Neural progenitor cell (in vitro differentiated cells): ENCODE measurements at regions not wholly inside any gene's neighbourhood (a gene's known extent, or its start where the extent isn't known, plus 50 kb on each side); places are given as distances from the start of the nearest gene placed in this dataset.

Experiments
- DNase-seq: peaks from one replicate; pipeline ENCODE4 v3.0.0-alpha.2; 2016; ENCODE audit warnings: low spot score
- H2AFZ ChIP-seq: fragments of 200-600 bp; sonication (generic); replicated peaks from 2 replicates; pipeline ENCODE4 v1.6.1; 2016; ENCODE audit warnings: antibody characterized with exemption
- H3F3A ChIP-seq: fragments of 200-600 bp; sonication (generic); 2 replicates; pipeline ENCODE4 v1.6.1; 2016; ENCODE audit warnings: antibody characterized with exemption, low read depth
- H3K27ac ChIP-seq: fragments of 200-600 bp; sonication (generic); 2 replicates; pipeline ENCODE4 v1.5.1; 2016; ENCODE audit warnings: mild to moderate bottlenecking
- H3K27me3 ChIP-seq: fragments of 200-600 bp; sonication (generic); 2 replicates; pipeline ENCODE4 v1.6.1; 2016; ENCODE audit warnings: mild to moderate bottlenecking, moderate library complexity
- H3K36me3 ChIP-seq: fragments of 200-600 bp; sonication (generic); 2 replicates; pipeline ENCODE4 v1.5.1; 2016
- H3K4me1 ChIP-seq: fragments of 200-600 bp; sonication (generic); 2 replicates; pipeline ENCODE4 v1.6.1; 2016; ENCODE audit warnings: mixed run types
- H3K4me2 ChIP-seq: fragments of 200-600 bp; sonication (generic); 2 replicates; pipeline ENCODE4 v1.6.1; 2016
- H3K4me3 ChIP-seq: fragments of 200-600 bp; sonication (generic); 2 replicates; pipeline ENCODE4 v1.5.1; 2016
- H3K79me2 ChIP-seq: fragments of 200-600 bp; sonication (generic); 2 replicates; pipeline ENCODE4 v1.6.1; 2016; ENCODE audit warnings: low read depth
- H3K9ac ChIP-seq: fragments of 200-600 bp; sonication (generic); 2 replicates; pipeline ENCODE4 v1.6.1; 2016
- H3K9me3 ChIP-seq: fragments of 200-600 bp; sonication (generic); 2 replicates; pipeline ENCODE4 v1.5.1; 2016; ENCODE audit warnings: low read depth
- H4K20me1 ChIP-seq: fragments of 200-600 bp; sonication (generic); 2 replicates; pipeline ENCODE4 v1.6.1; 2016; ENCODE audit warnings: low read depth
- H3K27ac Mint-ChIP-seq: 3 replicates; pipeline ENCODE4 v1.8.0; 2021; ENCODE audit warnings: mixed read lengths
- H3K27me3 Mint-ChIP-seq: 2 replicates; pipeline ENCODE4 v1.8.0; 2022; ENCODE audit warnings: low read depth, mild to moderate bottlenecking, inconsistent platforms, moderate library complexity, mixed read lengths; ENCODE audit not compliant: insufficient read depth
- H3K36me3 Mint-ChIP-seq: 3 replicates; pipeline ENCODE4 v1.8.0; 2021; ENCODE audit warnings: mixed read lengths
- H3K4me1 Mint-ChIP-seq: 3 replicates; pipeline ENCODE4 v1.8.0; 2021; ENCODE audit warnings: mixed read lengths
- H3K4me3 Mint-ChIP-seq: 3 replicates; pipeline ENCODE4 v1.8.0; 2021; ENCODE audit warnings: mild to moderate bottlenecking, moderate library complexity, mixed read lengths
- H3K9me3 Mint-ChIP-seq: 3 replicates; pipeline ENCODE4 v1.8.0; 2020; ENCODE audit warnings: mixed read lengths
- EZH2 ChIP-seq: fragments of 200-600 bp; sonication (generic); IDR thresholded peaks from 2 replicates; pipeline ENCODE4 v1.6.1; 2017; ENCODE audit warnings: antibody characterized with exemption, mild to moderate bottlenecking, moderate library complexity
- EZH2phosphoT487 ChIP-seq: fragments of 200-600 bp; sonication (generic); IDR thresholded peaks from 2 replicates; pipeline ENCODE4 v1.6.1; 2017; ENCODE audit warnings: antibody characterized with exemption
- TF ChIP-seq, protein P1 (sequence below): fragments of 200-600 bp; sonication (generic); IDR thresholded peaks from 2 replicates; pipeline ENCODE4 v1.5.1; 2017; ENCODE audit warnings: antibody characterized with exemption, mild to moderate bottlenecking

DNA sequence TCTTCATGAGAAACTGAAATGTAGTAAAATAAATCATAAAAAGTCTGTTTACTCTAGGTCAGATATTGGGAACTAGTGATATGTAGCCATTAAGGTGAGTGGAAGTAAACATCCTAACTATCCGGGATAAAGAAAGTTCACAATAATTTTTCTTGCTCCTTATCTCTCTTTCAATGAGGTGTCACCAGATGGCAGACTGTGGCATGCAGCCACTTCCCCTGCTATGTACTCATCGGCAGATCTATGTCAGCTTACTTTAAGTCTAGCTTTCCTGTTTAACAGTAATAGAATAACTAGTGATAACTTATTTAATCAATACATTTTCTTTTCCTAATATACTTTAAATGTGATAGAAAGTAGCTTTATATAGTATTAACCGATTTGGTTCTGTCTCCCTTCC lies 181.9 kb downstream of the NDFIP2 start:
- Histone ChIP-seq H3K27me3 (no peaks in the 10 kb centered on the region), H3K4me1 (peaks cover 30% of the 10 kb centered on the region), H3K36me3 (no peaks in the 10 kb centered on the region), H3F3A (peaks cover 12% of the 10 kb centered on the region), H3K9ac (no peak overlapping the region), H3K79me2 (no peaks in the 10 kb centered on the region), H3K9me3 (no peaks in the 10 kb centered on the region), H3K4me2 (no peak overlapping the region), H3K4me3 (no peak overlapping the region), H3K27ac (no peak overlapping the region), H2AFZ (no peak overlapping the region), H4K20me1 (no peaks in the 10 kb centered on the region)
- H3K4me3 Mint-ChIP-seq, result no peak overlapping the region
- peaks cover 6% of the 10 kb centered on the region for H3K9me3 Mint-ChIP-seq
- TF ChIP-seq, protein P1, sequence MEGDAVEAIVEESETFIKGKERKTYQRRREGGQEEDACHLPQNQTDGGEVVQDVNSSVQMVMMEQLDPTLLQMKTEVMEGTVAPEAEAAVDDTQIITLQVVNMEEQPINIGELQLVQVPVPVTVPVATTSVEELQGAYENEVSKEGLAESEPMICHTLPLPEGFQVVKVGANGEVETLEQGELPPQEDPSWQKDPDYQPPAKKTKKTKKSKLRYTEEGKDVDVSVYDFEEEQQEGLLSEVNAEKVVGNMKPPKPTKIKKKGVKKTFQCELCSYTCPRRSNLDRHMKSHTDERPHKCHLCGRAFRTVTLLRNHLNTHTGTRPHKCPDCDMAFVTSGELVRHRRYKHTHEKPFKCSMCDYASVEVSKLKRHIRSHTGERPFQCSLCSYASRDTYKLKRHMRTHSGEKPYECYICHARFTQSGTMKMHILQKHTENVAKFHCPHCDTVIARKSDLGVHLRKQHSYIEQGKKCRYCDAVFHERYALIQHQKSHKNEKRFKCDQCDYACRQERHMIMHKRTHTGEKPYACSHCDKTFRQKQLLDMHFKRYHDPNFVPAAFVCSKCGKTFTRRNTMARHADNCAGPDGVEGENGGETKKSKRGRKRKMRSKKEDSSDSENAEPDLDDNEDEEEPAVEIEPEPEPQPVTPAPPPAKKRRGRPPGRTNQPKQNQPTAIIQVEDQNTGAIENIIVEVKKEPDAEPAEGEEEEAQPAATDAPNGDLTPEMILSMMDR, result peak; percentile 10
- TF ChIP-seq EZH2, result no peak
- no peak for TF ChIP-seq EZH2phosphoT487
- H3K27me3 Mint-ChIP-seq, result no peaks in the 10 kb centered on the region
- no peak for DNase-seq
- peaks cover 29% of the 10 kb centered on the region for H3K4me1 Mint-ChIP-seq
- peak overlapping the region; percentile 59 for H3K27ac Mint-ChIP-seq
- H3K36me3 Mint-ChIP-seq, result peaks cover 2% of the 10 kb centered on the region

DNA sequence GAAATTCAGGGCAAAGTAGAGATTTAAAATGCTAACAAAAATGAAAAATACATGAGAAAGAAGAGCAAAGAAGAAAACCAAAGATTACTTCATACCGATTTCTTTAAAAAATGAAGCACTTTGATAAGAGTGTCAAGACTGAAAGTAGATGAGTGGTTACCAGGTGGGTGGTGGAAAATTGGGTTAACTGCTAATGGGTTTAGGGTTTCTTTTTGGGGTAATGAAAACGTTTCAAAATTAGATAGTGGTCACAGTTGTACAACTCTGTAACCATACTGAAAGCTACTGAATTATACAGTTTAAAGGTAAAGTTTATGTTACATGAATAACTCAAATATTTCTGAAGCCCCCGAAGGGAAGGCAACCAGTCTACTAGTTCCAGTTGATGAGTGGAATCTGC lies 179.4 kb downstream of the NDFIP2 start:
- Histone ChIP-seq H3K27me3 (no peaks in the 10 kb centered on the region), H3K9me3 (no peaks in the 10 kb centered on the region), H2AFZ (no peak overlapping the region), H3K36me3 (no peaks in the 10 kb centered on the region), H3K9ac (no peak overlapping the region), H3K4me1 (peaks cover 25% of the 10 kb centered on the region), H3K4me2 (no peak overlapping the region), H3F3A (peaks cover 12% of the 10 kb centered on the region), H4K20me1 (no peaks in the 10 kb centered on the region), H3K79me2 (no peaks in the 10 kb centered on the region), H3K4me3 (no peak overlapping the region), H3K27ac (no peak overlapping the region)
- Mint-ChIP-seq H3K36me3 (peaks cover 2% of the 10 kb centered on the region), H3K27ac (peak overlapping the region; percentile 6), H3K9me3 (peaks cover 6% of the 10 kb centered on the region), H3K4me3 (no peak overlapping the region), H3K27me3 (no peaks in the 10 kb centered on the region), H3K4me1 (peaks cover 41% of the 10 kb centered on the region)
- DNase-seq, result no peak
- no peak for TF ChIP-seq EZH2phosphoT487
- no peak for TF ChIP-seq EZH2
- TF ChIP-seq, protein P1, result no peak

DNA sequence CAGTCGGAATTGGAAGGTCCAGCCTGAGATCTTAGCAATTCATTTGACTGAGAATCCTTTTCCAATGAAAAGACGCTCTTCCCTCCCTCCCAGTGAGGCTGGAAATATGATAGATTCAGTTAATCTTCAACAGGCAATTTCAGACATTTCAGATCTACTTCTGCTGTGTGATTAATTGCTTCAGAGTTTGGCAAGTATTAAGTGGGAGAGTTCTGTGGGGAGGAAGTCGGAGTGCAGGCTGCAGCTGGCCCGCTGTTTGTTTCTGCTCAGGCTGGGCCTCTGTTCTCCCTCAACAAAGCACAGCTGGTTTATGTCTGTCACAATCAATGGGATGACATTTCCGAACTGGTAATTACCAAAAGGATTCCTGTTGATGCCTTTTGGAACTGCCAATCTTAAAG lies 178.2 kb downstream of the NDFIP2 start:
- no peak for TF ChIP-seq EZH2phosphoT487
- TF ChIP-seq, protein P1, result no peak
- Mint-ChIP-seq H3K36me3 (peaks cover 2% of the 10 kb centered on the region), H3K4me3 (no peak overlapping the region), H3K9me3 (peaks cover 6% of the 10 kb centered on the region), H3K27ac (peak overlapping the region; percentile 90), H3K4me1 (peaks cover 52% of the 10 kb centered on the region), H3K27me3 (no peaks in the 10 kb centered on the region)
- H3K9me3 ChIP-seq, result no peaks in the 10 kb centered on the region
- peak overlapping the region; percentile 68 for H3K4me2 ChIP-seq
- peaks cover 12% of the 10 kb centered on the region for H3F3A ChIP-seq
- H3K9ac ChIP-seq, result no peak overlapping the region
- peak overlapping the region; percentile 85 for H3K27ac ChIP-seq
- DNase-seq, result peak; percentile 73
- no peaks in the 10 kb centered on the region for H4K20me1 ChIP-seq
- no peaks in the 10 kb centered on the region for H3K79me2 ChIP-seq
- no peaks in the 10 kb centered on the region for H3K27me3 ChIP-seq
- H2AFZ ChIP-seq, result peak overlapping the region; percentile 21
- H3K4me3 ChIP-seq, result peak overlapping the region; percentile 16
- H3K36me3 ChIP-seq, result no peaks in the 10 kb centered on the region
- peaks cover 25% of the 10 kb centered on the region for H3K4me1 ChIP-seq
